GM12874 (cell line): ENCODE measurements at regions not wholly inside any gene's neighbourhood (a gene's known extent, or its start where the extent isn't known, plus 50 kb on each side); places are given as distances from the start of the nearest gene placed in this dataset.

Experiments used
- TF ChIP-seq, protein P1 (sequence below): IDR thresholded peaks from 2 replicates; pipeline ENCODE4 v1.5.1; 2011; ENCODE audit warnings: low read depth, mild to moderate bottlenecking, control low read depth, low read length, moderate library complexity; ENCODE audit not compliant: insufficient read depth

- TF ChIP-seq, protein P1, sequence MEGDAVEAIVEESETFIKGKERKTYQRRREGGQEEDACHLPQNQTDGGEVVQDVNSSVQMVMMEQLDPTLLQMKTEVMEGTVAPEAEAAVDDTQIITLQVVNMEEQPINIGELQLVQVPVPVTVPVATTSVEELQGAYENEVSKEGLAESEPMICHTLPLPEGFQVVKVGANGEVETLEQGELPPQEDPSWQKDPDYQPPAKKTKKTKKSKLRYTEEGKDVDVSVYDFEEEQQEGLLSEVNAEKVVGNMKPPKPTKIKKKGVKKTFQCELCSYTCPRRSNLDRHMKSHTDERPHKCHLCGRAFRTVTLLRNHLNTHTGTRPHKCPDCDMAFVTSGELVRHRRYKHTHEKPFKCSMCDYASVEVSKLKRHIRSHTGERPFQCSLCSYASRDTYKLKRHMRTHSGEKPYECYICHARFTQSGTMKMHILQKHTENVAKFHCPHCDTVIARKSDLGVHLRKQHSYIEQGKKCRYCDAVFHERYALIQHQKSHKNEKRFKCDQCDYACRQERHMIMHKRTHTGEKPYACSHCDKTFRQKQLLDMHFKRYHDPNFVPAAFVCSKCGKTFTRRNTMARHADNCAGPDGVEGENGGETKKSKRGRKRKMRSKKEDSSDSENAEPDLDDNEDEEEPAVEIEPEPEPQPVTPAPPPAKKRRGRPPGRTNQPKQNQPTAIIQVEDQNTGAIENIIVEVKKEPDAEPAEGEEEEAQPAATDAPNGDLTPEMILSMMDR, result no peak
These were observed 128.7 kb upstream of the ECI2 start for GRCh38 chr6:4264081-4264480.

- TF ChIP-seq, protein P1, result no peak
These were observed 127.2 kb upstream of the ECI2 start for GRCh38 chr6:4262526-4262925.

DNA sequence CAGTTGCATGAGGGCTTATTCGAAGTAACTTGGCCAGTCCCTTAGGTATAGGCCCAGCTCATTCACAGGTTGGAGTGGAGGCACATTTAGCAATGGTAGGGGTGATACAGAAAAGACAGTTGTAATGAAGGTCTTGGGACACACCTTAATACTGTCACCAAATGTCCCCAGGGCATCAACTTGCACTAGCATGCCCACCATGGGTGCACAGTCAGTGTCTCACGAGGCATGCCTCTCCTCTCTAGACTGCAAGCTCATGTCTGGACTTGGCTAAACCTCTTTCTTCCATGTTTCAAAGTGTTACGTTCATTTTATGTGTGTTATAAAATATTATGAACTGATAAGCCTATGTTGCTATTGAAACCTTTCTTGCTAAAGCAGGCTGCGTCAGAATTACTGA, 124.0 kb upstream of the ECI2 start:
- TF ChIP-seq, protein P1, result no peak

DNA sequence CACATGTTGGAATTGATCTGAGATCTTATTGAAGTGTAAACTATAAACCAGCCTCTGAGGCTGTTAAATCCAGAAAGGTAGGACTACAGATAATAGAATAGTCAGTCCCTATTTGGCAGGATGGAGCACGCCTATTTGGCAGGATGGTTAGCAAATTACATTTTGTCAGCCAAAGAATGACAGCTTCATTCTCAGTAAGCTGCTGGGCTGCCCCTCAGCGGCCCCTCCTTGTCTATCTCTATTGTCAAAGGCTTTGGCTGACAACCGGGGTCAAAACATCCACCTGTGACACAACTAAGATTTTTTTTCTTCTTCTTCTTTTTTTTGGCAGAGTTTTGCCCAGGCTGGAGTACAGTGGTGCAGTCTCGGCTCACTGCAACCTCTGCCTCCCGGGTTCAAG, 123.4 kb upstream of the ECI2 start:
- TF ChIP-seq, protein P1, result no peak

- TF ChIP-seq, protein P1, result no peak
These were observed 121.6 kb upstream of the ECI2 start for GRCh38 chr6:4256969-4257368.

DNA sequence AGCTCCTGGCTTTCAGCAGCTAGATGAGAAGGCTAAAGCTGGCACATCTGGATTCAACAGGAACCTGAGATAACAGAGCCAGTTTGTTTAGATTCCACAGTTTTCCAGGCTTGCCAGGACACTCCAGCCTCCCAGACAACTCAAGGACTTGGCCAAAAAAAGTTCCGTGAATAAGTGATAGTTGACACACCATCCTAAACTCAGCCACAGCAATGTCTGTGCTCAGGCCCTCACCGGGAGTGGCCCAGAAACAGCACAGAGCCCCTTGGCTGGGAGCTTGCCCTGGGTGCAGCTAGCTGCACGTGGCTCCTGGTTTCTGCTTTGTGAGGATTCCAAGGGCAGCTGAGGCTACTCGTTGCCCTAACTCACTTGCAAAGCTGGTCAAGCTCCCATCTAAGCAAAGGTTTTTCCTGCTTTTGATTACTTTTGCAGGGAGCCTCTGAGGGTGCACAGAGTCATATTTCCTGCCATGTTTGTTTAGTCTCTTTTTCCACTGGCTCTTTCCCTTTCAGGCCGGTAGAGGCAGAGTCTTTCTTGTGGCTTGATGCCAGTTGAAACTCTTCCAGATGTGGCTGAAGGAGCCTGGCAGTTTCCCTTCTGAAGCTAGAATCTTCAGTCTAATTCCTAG, 118.3 kb upstream of the ECI2 start:
- TF ChIP-seq, protein P1, result no peak

DNA sequence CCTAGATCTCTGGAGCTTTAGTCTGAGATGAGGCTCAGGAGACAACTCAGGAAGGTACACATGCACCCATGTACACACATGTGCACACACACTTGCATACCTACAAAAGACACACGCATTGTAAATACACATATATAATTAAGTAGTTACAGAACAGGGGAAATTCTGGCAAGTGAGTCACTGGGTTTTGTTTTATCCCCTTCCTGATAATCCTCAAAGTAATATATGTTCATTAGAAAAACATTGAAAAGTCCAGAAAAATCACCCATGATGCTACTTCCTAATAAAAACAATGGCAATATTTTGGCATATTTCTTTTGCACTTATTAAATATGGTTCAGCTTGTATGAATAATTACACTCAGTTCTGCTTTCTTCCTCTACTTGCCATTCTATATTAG, 115.3 kb upstream of the ECI2 start:
- TF ChIP-seq, protein P1, result no peak

DNA sequence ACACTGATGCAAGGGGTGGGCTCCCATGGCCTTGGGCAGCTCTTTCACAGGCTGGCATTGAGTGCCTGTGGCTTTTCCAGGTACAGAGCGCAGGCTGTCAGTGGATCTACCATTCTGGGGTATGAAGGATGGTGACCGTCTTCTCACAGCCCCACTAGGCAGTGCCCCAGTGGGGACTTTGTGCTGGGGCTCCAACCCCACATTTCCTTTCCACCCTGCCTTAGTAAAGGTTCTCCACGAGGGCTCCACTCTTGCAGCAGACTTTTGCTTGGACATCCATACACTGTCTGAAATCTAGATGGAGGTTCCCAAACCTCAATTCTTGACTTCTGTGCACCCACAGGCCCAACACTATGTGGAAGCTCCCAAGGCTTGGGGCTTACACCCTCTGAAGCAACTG, 107.9 kb upstream of the ECI2 start:
- TF ChIP-seq, protein P1, result no peak
